GM21381 (cell line): ENCODE measurements at regions not wholly inside any gene's neighbourhood (a gene's known extent, or its start where the extent isn't known, plus 50 kb on each side); places are given as distances from the start of the nearest gene placed in this dataset.
"Not testable (repeated sequence)": the region's sequence is repeated elsewhere in the genome, so short reads cannot be mapped to it uniquely, and the experiment has no call there.

Source experiments
- ATAC-seq: cut with Tn5 transposase; IDR thresholded peaks from one replicate; pipeline ENCODE4 v1.9.1; 2021; ENCODE audit warnings: mild to moderate bottlenecking, moderate library complexity; ENCODE audit not compliant: unreplicated experiment

DNA sequence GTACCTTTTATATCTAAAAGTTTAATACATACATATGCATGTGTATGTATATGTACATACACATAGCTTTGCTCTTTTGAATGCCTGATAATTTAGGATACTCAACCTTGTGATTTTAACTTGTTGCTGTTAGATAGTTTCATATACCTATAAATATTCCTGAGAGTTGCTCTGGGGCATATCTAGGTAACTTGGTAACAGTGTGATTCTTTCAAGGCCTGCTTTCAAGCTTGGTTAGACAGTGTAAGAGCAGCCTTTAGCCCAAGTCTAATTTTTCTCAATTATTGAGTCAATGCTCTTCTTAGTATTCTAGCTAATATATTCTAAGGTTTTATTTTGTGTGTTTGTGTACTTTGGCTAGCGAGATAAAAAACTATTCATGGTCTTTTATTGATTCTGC lies 762.1 kb upstream of the MIR17HG start:
- no peak for ATAC-seq

DNA sequence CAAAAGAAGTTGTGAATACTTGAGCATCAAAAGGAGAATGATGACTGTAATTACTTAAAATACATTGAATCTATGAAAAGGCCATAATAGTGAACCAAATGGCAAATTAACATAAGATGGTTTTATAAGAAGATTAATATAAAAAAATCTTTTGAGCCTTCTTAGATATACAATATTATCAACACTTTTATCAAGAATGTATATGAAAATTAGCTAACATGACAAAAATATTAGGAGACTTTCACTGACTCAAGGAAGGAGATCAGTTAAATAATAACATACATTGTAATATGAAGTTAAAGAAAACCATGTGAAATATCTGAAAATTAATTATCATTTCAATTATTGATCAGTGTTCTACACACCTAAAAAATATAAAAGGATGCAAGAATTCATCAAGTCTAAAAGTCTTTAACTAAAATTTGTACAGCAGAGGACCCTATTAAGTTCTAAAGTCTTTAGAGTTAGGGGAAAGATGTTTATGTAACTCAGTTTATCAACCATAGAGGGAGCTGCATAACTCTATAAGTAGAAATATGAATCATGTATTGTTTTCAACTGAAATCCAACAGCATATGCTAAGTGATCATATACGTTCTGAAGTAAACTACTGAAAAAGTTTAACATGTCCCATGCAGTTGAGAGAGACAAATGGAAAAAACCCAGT lies 756.1 kb upstream of the MIR17HG start:
- no peak for ATAC-seq

DNA sequence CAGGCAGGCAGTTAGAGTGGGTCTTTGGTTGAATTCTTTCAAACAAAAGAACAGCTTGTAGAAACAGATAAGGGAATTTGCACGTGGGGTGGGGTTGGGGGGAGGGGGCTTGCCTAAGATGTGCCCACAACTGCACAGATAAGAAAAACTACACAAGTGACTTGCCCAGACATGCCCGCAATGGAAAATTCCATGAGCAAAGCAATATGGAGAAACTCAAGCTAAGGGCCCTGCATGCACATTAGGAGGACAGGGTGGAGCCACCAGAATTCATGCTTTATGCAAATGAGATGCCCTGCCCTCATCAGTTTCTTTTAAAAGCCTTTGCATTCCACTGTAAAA lies 755.6 kb upstream of the MIR17HG start:
- ATAC-seq = no peak

DNA sequence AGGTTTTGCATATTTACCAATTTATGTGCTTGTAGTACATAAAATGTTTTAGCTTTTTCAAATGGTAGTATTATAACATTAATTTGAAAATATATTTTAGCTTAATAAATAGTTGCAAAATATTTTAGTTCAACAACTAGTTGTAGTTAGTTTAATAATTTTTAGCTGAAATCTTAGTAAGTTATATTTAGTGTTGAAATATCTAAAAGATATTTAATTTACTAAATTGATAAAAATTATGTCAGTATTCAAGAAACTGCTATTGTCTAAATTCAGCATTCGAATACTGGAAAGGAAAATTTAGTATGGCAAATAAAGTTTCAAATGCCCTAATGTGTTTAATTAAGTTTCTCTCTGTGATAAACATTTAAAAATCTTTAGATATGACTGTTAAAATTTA lies 754.5 kb upstream of the MIR17HG start:
- ATAC-seq = no peak

DNA sequence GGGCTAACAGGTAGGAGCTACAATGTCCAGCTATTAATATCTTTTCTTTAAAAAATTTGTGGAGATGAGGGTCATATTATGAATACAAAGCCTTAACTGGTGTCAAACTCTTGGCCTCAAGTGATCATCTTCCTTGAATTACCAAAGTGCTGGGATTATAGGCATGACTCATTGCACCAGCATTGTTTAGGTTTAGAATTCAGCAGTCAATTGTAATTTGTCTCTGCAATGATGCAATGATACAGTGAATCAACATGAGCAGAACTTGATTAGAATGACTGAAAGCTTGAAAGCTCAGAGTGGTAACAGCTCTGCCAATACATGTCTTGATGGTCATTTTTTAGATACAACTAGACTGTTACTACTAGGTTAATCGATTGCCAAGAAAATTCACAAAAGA lies 752.8 kb upstream of the MIR17HG start:
- ATAC-seq = no peak

DNA sequence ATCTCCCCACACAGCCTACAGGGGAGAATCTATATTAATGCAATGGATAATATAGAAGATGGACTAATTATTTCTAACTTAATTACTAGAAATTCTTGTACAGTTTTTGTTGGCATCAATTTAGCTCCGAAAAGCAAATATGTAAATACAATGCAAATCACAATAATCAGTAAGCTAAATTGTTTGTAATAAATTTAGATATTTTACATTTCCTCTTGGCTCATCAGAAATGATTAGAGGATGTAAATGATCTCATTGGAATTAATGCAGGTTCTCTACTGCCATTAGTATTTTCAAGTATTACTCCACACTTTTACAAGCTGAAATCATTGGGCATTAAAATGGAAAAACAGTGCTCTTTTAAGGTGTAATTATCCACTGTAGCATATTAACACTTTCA lies 741.8 kb upstream of the MIR17HG start:
- no peak for ATAC-seq

DNA sequence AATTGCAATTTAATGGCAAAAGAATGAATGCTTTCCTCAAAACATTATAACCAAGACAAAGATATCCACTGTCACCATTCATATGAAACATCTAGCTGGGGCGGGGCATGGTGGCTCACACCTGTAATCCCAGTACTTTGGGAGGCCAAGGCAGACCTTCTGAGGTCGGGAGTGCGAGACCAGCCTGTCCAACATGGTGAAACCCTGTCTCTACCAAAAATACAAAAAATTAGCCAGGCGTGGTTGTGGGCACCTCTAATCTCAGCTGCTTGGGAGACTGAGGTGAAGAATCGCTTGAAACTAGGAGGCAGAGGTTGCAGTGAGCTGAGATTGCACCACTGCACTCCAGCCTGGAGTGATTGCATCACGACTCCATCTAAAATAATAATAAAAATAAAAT lies 740.6 kb upstream of the MIR17HG start:
- ATAC-seq = not testable (repeated sequence)

DNA sequence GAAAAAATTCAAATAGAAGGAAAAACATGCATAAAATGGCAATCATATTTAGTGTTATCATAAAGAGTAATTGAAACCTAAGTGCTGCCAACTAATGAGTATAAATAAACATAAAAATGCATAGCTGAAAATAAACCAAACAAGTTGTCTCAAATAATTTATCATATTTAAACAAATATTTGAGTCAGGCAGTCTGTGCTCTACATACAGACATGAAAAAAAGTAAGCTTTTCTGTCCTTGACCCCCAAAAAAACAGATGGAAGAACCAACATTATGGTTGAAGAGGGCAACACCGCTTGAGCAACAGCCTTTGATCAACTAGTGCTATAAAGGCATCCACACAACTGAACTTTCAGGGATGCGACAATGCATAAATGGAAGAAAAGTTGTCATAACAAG lies 735.1 kb upstream of the MIR17HG start:
- ATAC-seq = no peak

DNA sequence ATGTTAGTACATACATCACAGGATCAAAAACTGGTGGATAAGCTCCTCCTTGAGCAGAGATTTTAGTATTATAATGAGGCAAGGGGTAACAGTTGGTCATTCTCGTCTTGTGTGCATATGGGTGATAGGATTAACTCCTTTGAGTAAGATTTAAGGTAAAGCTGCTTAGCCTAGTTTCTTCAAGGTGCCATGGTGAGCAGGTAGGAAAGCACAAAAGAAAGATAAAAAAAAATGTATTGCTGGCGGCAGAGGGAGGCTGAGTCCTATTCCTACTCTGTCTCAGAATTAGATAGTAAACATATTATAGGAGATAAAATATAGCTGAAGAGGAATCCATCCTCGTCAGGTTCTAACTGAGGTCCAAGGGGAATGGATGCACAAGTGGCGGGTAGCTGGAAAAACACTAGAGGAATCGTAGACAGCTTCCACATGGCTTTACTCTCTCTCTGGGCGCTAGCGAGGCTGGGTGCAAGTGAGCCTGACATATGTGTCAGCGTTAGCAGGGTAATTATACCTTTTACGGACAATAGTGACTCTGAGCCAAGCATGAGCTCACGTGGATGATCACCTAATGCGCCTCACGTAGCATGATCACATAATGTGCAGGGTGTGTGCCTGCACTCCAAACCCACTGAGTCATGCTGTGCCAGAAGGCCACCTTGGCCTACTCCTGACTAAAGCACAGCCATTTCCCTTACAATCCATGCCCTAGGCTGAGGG lies 734.3 kb upstream of the MIR17HG start:
- no peak for ATAC-seq

DNA sequence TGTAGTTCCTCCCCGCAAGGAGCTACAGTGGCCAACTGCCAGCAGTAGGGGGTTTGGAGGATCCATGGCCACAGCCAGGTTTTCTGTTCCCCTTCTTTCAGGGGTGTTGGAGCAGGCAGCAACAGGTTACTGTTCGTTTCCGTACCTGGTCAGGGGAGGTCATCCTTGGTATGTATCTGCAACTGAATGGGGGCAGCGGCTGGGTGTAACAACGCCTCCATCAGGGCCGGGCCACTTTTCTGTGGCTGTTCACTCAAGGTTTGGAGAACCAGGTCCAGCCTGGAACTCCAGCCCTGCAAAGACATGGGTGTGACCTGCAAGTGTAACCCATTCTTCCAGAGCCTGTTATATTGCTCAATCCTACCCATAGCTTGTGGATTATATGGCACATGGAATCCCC lies 732.3 kb upstream of the MIR17HG start:
- ATAC-seq = no peak

DNA sequence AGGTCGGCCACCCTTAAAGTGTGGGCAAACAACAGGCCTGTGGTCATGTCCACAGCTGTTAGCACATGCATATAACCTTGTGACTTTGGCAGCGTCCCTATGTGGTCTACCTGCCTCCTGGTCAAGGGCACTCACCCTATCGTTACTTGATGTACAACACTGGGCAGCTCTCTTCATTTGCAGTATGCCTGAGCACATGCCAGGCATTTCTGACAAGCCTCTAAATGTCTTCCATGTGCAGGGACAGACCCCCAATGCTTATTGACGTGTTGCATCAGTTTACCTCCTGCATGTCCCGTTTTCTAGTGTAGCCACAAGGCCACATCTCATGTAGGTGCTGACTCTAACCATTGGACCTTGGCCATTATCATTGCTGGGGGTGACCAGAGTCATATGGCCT lies 731.7 kb upstream of the MIR17HG start:
- ATAC-seq = no peak

DNA sequence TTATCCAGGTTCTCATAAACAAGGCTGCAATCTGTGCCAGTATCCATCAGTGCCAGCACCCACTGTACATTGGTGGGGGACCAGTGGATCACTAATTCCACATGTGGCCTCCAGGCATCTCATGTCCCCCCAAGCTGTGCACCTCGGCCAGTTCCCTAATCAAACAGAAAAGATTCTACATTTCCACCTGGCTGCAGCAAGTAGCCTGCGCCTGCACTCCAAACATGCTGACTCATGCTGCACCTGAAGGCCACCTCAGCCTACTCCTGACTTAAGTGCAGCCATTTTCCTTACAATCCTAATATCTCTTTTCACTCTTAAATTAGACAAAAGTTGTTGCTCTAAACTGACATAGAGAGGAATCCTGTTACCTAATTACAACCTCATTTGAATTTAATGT lies 729.4 kb upstream of the MIR17HG start:
- no peak for ATAC-seq

DNA sequence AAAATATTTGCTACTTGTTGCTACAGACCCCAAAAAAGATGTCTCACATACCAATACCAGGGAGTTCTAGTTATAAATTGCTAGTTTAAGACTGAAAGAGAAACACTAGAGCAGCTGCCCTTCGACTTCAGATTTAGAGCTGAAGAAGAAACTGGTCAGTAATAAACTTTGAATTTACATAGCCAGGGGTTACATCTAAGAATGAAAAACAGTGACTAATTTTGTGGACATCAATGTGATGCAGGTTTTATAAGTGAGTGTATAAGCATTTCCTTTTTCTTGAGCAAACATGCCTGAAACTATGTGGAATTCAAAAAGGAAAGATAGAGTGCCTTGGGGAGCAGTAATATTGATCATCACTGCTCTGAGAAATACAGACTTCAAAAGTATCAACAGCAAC lies 724.9 kb upstream of the MIR17HG start:
- ATAC-seq = no peak

DNA sequence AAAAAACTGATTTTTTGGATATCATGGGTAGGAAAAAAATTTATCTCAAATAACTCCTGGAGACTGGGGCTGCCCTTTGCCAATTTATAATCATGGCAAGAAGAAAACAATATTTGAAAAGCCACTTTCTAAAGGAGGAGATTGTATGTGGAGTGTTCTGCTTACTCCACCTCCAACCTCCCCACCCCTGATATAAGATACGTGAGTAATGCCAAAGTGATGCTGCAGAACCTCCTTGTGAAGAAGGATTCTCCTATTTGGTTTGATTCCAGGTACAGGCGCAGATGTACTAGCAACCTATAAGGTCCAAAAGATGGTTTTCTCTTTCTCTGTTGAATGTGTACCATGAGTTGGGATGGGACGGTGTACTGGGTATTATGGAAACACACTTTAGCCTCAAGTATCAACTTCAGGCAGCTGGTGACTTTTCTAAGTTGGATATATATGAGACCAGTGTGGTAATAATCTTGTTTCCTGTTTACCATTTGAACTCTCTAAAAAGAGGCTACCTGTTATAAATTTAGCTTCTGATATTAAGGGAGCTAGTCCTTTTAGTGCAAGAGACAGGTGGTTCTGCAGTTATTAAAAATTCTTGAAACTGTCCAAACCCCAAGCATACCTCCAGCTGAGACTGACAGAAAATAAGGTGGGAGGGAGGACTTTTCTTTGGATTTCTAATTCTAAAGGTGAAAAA lies 724.0 kb upstream of the MIR17HG start:
- no peak for ATAC-seq

DNA sequence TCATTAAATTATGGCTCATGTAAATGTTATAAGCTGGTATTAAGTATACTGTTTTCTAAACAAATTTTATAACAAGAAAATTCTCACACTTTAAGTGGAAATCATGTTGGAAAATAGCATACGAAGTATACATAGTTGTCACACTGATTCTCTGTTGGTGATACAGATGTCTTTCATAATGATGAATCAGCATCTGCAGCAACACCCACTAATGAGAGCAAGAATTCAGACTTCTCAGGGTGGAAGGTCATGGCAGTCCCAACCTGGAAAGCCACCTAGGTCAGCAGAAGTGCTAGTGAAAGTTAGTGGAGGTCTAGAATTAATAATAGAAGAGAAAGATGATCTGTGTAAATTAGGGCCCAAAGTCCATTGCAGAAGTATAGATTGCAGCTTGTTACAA lies 719.7 kb upstream of the MIR17HG start:
- no peak for ATAC-seq

DNA sequence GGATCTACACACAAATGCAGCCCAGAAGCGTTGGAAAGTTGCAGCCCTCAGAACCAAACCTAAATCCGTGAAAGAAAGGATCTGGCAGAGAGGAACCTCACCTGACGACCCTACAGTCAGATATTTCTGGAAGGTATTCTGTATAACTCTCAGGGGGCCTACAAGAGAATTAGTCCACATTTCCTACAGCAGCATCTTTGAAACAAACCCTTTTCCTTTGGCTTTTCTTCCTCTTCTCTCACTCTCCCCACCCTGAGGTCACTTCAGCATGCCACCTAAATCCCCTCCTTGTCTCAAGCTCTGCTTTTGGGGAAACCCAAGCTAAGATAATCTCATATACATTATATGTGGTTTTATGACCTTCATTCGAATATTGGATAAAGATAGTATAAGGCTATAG lies 719.0 kb upstream of the MIR17HG start:
- ATAC-seq = no peak

DNA sequence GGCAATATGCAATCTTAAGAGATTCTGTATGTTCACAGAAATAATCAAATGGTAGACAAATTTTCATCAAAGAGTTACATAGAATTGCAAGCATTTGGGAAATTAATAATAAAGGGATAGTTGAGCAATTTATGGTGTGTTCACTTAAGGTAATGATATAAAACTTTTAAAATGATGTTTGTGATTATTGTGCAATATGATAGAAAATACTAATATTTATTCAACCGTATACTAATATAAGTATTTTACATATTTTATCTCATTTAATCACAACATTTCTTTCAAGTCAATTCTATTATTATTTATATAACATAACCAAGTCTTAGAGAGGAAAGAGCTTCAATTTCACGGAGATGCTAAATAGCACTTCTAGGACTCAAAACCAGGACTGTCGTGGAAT lies 716.8 kb upstream of the MIR17HG start:
- no peak for ATAC-seq

DNA sequence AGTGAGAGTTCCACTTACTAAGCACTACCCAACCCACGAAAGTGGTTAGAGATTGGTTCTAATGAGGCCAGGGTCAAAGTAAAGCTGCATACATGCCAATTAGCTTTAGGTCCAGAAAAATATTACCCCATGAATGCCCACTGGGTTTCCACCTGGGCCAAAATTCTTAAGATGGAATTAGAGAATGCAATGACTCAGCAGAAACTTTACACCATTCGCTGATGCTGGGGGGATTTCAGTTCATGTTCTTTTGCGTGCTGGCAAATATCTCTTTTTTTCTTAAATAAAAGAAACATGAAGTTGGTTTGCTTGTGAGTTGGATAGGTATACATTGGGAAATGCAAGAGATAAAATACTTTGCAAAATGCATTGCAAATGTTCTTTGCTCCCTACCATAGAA lies 715.3 kb upstream of the MIR17HG start:
- ATAC-seq = no peak

DNA sequence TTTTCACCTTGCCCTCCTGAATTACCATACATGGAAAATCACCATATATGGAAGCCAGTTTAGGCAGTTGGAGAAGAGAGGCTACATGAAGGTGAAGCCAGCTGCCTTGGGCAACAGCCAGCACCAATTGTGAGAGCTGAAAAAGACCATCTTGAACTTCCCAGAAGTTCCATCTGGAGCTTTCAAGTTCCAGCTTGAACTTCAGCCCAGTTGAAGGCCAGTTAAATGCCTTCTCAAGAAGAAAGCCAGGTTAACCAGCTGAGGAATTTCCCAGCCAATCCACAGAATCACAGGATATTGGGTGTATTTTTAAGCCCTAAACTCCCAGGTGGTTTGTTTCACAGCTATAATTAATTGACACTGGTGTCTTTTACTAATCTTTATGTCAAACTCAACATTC lies 713.6 kb upstream of the MIR17HG start:
- ATAC-seq = no peak

DNA sequence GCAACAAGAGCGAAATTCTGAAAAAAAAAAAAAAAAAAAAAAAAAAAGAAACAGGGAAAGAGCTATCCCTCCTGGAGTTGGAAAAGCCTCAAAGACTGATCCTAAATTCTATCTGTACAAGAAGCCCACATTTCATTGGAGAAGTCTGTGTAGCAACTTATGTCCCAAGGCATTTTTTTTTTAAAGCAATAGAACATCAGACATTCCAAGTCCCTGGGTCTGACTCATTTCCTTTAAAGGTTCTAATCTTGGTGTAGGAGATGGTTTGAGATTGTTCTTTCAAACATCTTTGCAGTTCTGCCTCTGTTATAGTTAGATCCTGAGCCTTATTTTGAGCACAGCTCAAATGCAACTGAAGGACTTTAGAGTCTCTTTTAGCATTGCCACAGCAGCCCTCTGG lies 706.5 kb upstream of the MIR17HG start:
- ATAC-seq = no peak

DNA sequence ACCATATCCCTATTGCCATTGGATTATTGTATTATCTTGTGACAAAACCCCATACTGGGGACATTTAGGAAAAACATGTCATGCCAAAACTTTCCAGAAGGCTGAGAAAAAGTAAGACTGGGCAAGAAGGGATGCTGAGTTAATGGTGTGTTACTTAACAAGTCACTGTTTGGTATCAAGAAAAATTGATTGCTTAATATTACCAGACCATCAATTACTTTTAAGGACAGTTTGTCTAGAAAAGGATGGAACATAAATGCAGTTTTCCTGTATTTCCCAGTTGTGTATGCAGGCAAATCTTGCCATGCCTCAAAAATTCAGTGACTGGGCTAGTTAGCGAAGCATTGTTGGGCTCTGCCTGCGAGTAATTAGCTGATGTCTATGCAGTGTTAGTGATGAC lies 705.6 kb upstream of the MIR17HG start:
- no peak for ATAC-seq

DNA sequence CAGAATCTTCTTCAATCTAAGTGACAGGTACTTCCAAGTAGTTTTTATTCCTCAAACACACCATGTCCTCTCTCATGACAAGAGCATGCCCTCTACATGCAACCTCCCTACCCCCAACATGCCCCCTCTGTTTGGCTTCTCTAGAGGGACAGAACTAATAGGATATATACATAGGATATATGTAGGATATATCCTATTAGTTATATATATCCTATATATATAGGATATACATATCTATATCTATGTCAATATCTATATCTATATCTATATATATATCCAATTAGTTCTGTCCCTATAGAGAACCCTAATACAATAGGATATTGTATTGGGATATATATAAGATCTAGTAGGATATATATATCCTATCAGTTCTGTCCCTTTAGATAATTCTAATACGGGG lies 701.9 kb upstream of the MIR17HG start:
- no peak for ATAC-seq
